Endothelial cell of umbilical vein (primary cell): ENCODE measurements at regions not wholly inside any gene's neighbourhood (a gene's known extent, or its start where the extent isn't known, plus 50 kb on each side); places are given as distances from the start of the nearest gene placed in this dataset.
A peak's percentile ranks its signal among the peaks of the same experiment; 100 is the strongest.

Experiments
- BruUV-seq: library from RNA; stranded (reverse); fragments of 400-500 nt; replicated peaks from 2 replicates; lab custom pipeline; 2021; lab: Mats Ljungman, UMichigan
- CTCF ChIA-PET: fragments of 300-600, 350-600 bp; sonication (Branson Sonifier 250); formaldehyde crosslinking; loops from one replicate; lab custom pipeline; 2021; ENCODE audit warnings: antibody characterized with exemption, inconsistent platforms; lab: Charles Lee
- POLR2A ChIA-PET: fragments of 300-600, 350-600 bp; sonication (Branson Sonifier 250); formaldehyde crosslinking; loops from one replicate; lab custom pipeline; 2021; ENCODE audit warnings: antibody characterized with exemption, inconsistent platforms; lab: Charles Lee
- DNase-seq: peaks from one replicate; pipeline ENCODE4 v3.0.0-alpha.2; 2011; ENCODE audit warnings: low read depth, low spot score
- FAIRE-seq: peaks from 2 replicates; lab custom pipeline; 2011; peaks lifted over from hg19 to GRCh38; lab: Jason Lieb, UNC
- H2AFZ ChIP-seq: 2 replicates; pipeline ENCODE4 v1.6.0; 2012; ENCODE audit warnings: low read depth, low read length, control low read depth, inconsistent platforms
- H3K27ac ChIP-seq: 2 replicates; pipeline ENCODE4 v1.5.1; 2011; ENCODE audit warnings: low read depth, mild to moderate bottlenecking, control low read depth, low read length, moderate library complexity; ENCODE audit not compliant: insufficient read depth
- H3K27me3 ChIP-seq, 2 experiments: 2 replicates each; pipeline versions ENCODE4 v1.6.0 to v1.6.1; 2011; ENCODE audit warnings: low read length in 2 of 2, mixed read lengths in 1 of 2; ENCODE audit not compliant: control insufficient read depth in 2 of 2, insufficient read depth in 2 of 2
- H3K36me3 ChIP-seq, 2 experiments: 2 replicates in 1 of 2; 3 replicates in 1 of 2; pipeline ENCODE4 v1.5.1; 2011; ENCODE audit warnings: low read length in 2 of 2, mild to moderate bottlenecking in 1 of 2, moderate library complexity in 1 of 2; ENCODE audit not compliant: control insufficient read depth in 2 of 2, insufficient read depth in 2 of 2; ENCODE audit errors: extremely low read depth in 1 of 2
- H3K4me1 ChIP-seq: 3 replicates; pipeline ENCODE4 v1.5.1; 2011; ENCODE audit warnings: mild to moderate bottlenecking, low read length; ENCODE audit not compliant: control insufficient read depth, insufficient read depth; ENCODE audit errors: extremely low read depth
- H3K4me2 ChIP-seq: 2 replicates; pipeline ENCODE4 v1.6.1; 2011; ENCODE audit warnings: low read length, control low read depth, mixed read lengths; ENCODE audit not compliant: insufficient read depth
- H3K4me3 ChIP-seq, 3 experiments: fragments of 200-600 bp in 1 of 3; sonication (generic), shearing (Covaris generic) in 1 of 3; replicated peaks in 1 of 3; 2 replicates each; pipeline ENCODE4 v1.5.1; 2011 to 2016; ENCODE audit warnings: control low read depth in 3 of 3, low read length in 3 of 3, mild to moderate bottlenecking in 2 of 3, inconsistent platforms in 1 of 3, low read depth in 1 of 3, moderate library complexity in 1 of 3; ENCODE audit not compliant: insufficient read depth in 1 of 3
- H3K79me2 ChIP-seq: 2 replicates; pipeline ENCODE4 v1.6.0; 2012; ENCODE audit warnings: low read length, inconsistent platforms; ENCODE audit not compliant: control insufficient read depth, insufficient read depth
- H3K9ac ChIP-seq: replicated peaks from 2 replicates; pipeline ENCODE3; 2011; ENCODE audit warnings: low read length, control low read depth; ENCODE audit not compliant: insufficient read depth; ENCODE audit errors: extremely low read depth
- H3K9me1 ChIP-seq: replicated peaks from 3 replicates; pipeline ENCODE4 v1.6.0; 2011; ENCODE audit warnings: mild to moderate bottlenecking, low read length; ENCODE audit not compliant: control insufficient read depth, insufficient read depth; ENCODE audit errors: extremely low read depth
- H3K9me3 ChIP-seq: replicated peaks from 2 replicates; pipeline ENCODE4 v1.5.1; 2012; ENCODE audit warnings: low read length, inconsistent platforms; ENCODE audit not compliant: control insufficient read depth, insufficient read depth
- H4K20me1 ChIP-seq: replicated peaks from 2 replicates; pipeline ENCODE3; 2011; ENCODE audit warnings: mild to moderate bottlenecking, low read length; ENCODE audit not compliant: control insufficient read depth, insufficient read depth; ENCODE audit errors: extremely low read depth
- CTCF ChIP-seq, 2 donors: IDR thresholded peaks; 1 replicate in 1 of 2; 2 replicates in 1 of 2; pipeline ENCODE4 v1.5.1; 2011; ENCODE audit warnings: low read length in 2 of 2, mild to moderate bottlenecking in 2 of 2, moderate library complexity in 2 of 2, control low read depth in 1 of 2, inconsistent platforms in 1 of 2, low read depth in 1 of 2; ENCODE audit not compliant: insufficient read depth in 1 of 2; ENCODE audit errors: extremely low read depth in 1 of 2
- EZH2 ChIP-seq: IDR thresholded peaks from 2 replicates; pipeline ENCODE4 v1.6.1; 2012; ENCODE audit warnings: borderline replicate concordance, low read depth, mild to moderate bottlenecking, moderate library complexity, low read length, inconsistent platforms; ENCODE audit not compliant: severe bottlenecking
- FOS ChIP-seq: IDR thresholded peaks from 2 replicates; pipeline ENCODE4 v1.6.1; 2011; ENCODE audit warnings: mild to moderate bottlenecking, low read length, moderate library complexity, borderline replicate concordance; ENCODE audit not compliant: insufficient read depth
- GATA2 ChIP-seq: IDR thresholded peaks from 2 replicates; pipeline ENCODE4 v1.7.0; 2011; ENCODE audit warnings: low read depth, mild to moderate bottlenecking, moderate library complexity, mixed read lengths, low read length; ENCODE audit not compliant: insufficient read length, insufficient read depth
- JUN ChIP-seq: IDR thresholded peaks from 2 replicates; pipeline ENCODE4 v1.6.1; 2011; ENCODE audit warnings: borderline replicate concordance, low read depth; ENCODE audit not compliant: insufficient read length, insufficient read depth
- MAX ChIP-seq: IDR thresholded peaks from 2 replicates; pipeline ENCODE4 v1.6.1; 2011; ENCODE audit not compliant: insufficient read depth, insufficient read length
- MYC ChIP-seq: IDR thresholded peaks from one replicate; pipeline ENCODE4 v1.6.1; 2011; ENCODE audit warnings: mild to moderate bottlenecking, low read depth, low read length
- POLR2A ChIP-seq: IDR thresholded peaks from 2 replicates; pipeline ENCODE4 v1.6.1; 2012; ENCODE audit warnings: low read depth, mild to moderate bottlenecking, control low read depth, low read length
- POLR2AphosphoS5 ChIP-seq: IDR thresholded peaks from 2 replicates; pipeline ENCODE4 v1.6.1; 2012; ENCODE audit warnings: low read depth, mild to moderate bottlenecking, control low read depth, low read length, moderate library complexity; ENCODE audit not compliant: insufficient read depth
- dilution Hi-C: fragments of 300-500 bp; cut with MboI; formaldehyde crosslinking; loops from one replicate; pipeline ENCODE4 v1.15.0; 2019; ENCODE audit warnings: low sequenced_read_pairs; ENCODE audit not compliant: extremely low pct_ligation_motif_present
- intact Hi-C: fragments of 100-400 bp; cut with micrococcal nuclease; formaldehyde crosslinking; loops from one replicate; pipeline ENCODE4 v1.10.0; 2022

- ChIA-PET CTCF (interaction anchor here (0.7 to 1.7 kb wide), 12 partner anchors 9 to 247 kb away, joined by 3 to 9 read pairs (median 3); no protein-coding TSS in a partner anchor), POLR2A (interaction anchor here (0.9 kb wide), 1 partner anchor 134 kb away, joined by 3 read pairs; no protein-coding TSS in a partner anchor)
- Histone ChIP-seq H3K36me3 (no peaks in the 10 kb centered on the region), H3K27me3 (no peaks in the 10 kb centered on the region), H3K4me2 (peak overlapping the region; percentile 21), H3K9ac (peak overlapping the region; percentile 63), H3K4me3 (no peak overlapping the region), H2AFZ (peak overlapping the region; percentile 8), H3K27ac (peak overlapping the region; percentile 66), H4K20me1 (no peaks in the 10 kb centered on the region), H3K9me1 (no peaks in the 10 kb centered on the region), H3K79me2 (no peaks in the 10 kb centered on the region), H3K9me3 (no peaks in the 10 kb centered on the region), H3K4me1 (peaks cover 17% of the 10 kb centered on the region)
- peak; percentile 94 for DNase-seq
- intact Hi-C loops (loop anchor here (1.0 to 5.0 kb wide), 16 partner anchors 18 to 345 kb away; no protein-coding TSS in a partner anchor), dilution Hi-C loops (loop anchor here (25.0 kb wide), 1 partner anchor 107 kb away; no protein-coding TSS in a partner anchor)
- no TSS peak for BruUV-seq
- FAIRE-seq, result peak; percentile 91
- no peak for TF ChIP-seq MAX
- peak; percentile 60 for TF ChIP-seq POLR2A
- peak; percentile 40 for TF ChIP-seq JUN
- TF ChIP-seq FOS, result no peak
- peak; percentile 68 for TF ChIP-seq POLR2AphosphoS5
- no peak for TF ChIP-seq CTCF (IDR thresholded peaks at IDR 0.05; ENCODE audit: extremely low read depth in 1 of 2, insufficient read depth in 1 of 2, low read depth in 1 of 2, low read length in 2 of 2)
- TF ChIP-seq EZH2, result no peak
- no peak for TF ChIP-seq GATA2
- no peak for TF ChIP-seq MYC
Measured at GRCh38 chr1:234844479-234845031, 234.6 kb upstream of the IRF2BP2 start.
